ENCODE measurements at regions not wholly inside any gene's neighbourhood (a gene's known extent, or its start where the extent isn't known, plus 50 kb on each side); places are given as distances from the start of the nearest gene placed in this dataset.

GRCh38 chr4:160257318-160257717 is 1154.4 kb downstream of the RAPGEF2 start:
- H3K4me3 ChIP-seq (ENCODE audit: low read length), result no peak overlapping the region
- no peaks in the 10 kb centered on the region for H3K9me3 ChIP-seq (replicated peaks; ENCODE audit: insufficient read depth, low read length)
- no peak overlapping the region for H3K4me2 ChIP-seq (ENCODE audit: low read depth, low read length)
- no peaks in the 10 kb centered on the region for H3K4me1 ChIP-seq (ENCODE audit: low read length)
- no peaks in the 10 kb centered on the region for H3K9me2 ChIP-seq (replicated peaks; ENCODE audit: insufficient read depth, low read length)
- H3F3A ChIP-seq (ENCODE audit: insufficient read depth, low read length), result no peaks in the 10 kb centered on the region
- H2AFZ ChIP-seq (ENCODE audit: low read length), result no peak overlapping the region
- DNase-seq, result no peak
- no peaks in the 10 kb centered on the region for H3K79me2 ChIP-seq (ENCODE audit: low read length)
- no peaks in the 10 kb centered on the region for H3K27me3 ChIP-seq (replicated peaks; ENCODE audit: insufficient read depth, low read length)
- no peak overlapping the region for H3K9ac ChIP-seq (ENCODE audit: low read length)
- H3K36me3 ChIP-seq (replicated peaks; ENCODE audit: insufficient read depth, low read length), result no peaks in the 10 kb centered on the region
- H4K20me1 ChIP-seq (ENCODE audit: insufficient read depth, low read length), result no peaks in the 10 kb centered on the region
- no peak overlapping the region for H3K27ac ChIP-seq (ENCODE audit: low read length)
- no peak for TF ChIP-seq EZH2phosphoT487 (IDR thresholded peaks at IDR 0.05; ENCODE audit: low read length)
- no peak for TF ChIP-seq EZH2 (optimal IDR thresholded peaks at IDR 0.05; ENCODE audit: low read depth, low read length)
- TF ChIP-seq CTCF (IDR thresholded peaks at IDR 0.05; ENCODE audit: low read length), result no peak

- Histone ChIP-seq H3K79me2 (ENCODE audit: low read length) (no peaks in the 10 kb centered on the region), H3K27ac (ENCODE audit: low read length) (no peak overlapping the region), H3F3A (ENCODE audit: insufficient read depth, low read length) (no peaks in the 10 kb centered on the region), H3K9me2 (replicated peaks; ENCODE audit: insufficient read depth, low read length) (no peaks in the 10 kb centered on the region), H3K4me1 (ENCODE audit: low read length) (no peaks in the 10 kb centered on the region), H3K36me3 (replicated peaks; ENCODE audit: insufficient read depth, low read length) (no peaks in the 10 kb centered on the region), H2AFZ (ENCODE audit: low read length) (no peak overlapping the region), H3K9ac (ENCODE audit: low read length) (no peak overlapping the region), H3K4me3 (ENCODE audit: low read length) (no peak overlapping the region), H3K9me3 (replicated peaks; ENCODE audit: insufficient read depth, low read length) (no peaks in the 10 kb centered on the region), H3K4me2 (ENCODE audit: low read depth, low read length) (no peak overlapping the region), H4K20me1 (ENCODE audit: insufficient read depth, low read length) (no peaks in the 10 kb centered on the region), H3K27me3 (replicated peaks; ENCODE audit: insufficient read depth, low read length) (no peaks in the 10 kb centered on the region)
- TF ChIP-seq CTCF (IDR thresholded peaks at IDR 0.05; ENCODE audit: low read length), result no peak
- no peak for TF ChIP-seq EZH2 (optimal IDR thresholded peaks at IDR 0.05; ENCODE audit: low read depth, low read length)
- no peak for TF ChIP-seq EZH2phosphoT487 (IDR thresholded peaks at IDR 0.05; ENCODE audit: low read length)
- no peak for DNase-seq
Observed at GRCh38 chr4:160265014-160265413, 1162.1 kb downstream of the RAPGEF2 start.

GRCh38 chr4:160265836-160266235 is 1163.0 kb downstream of the RAPGEF2 start:
- TF ChIP-seq CTCF (IDR thresholded peaks at IDR 0.05; ENCODE audit: low read length) (no peak), EZH2phosphoT487 (IDR thresholded peaks at IDR 0.05; ENCODE audit: low read length) (no peak), EZH2 (optimal IDR thresholded peaks at IDR 0.05; ENCODE audit: low read depth, low read length) (no peak)
- Histone ChIP-seq H3K36me3 (replicated peaks; ENCODE audit: insufficient read depth, low read length) (no peaks in the 10 kb centered on the region), H3K9ac (ENCODE audit: low read length) (no peak overlapping the region), H2AFZ (ENCODE audit: low read length) (no peak overlapping the region), H3K9me2 (replicated peaks; ENCODE audit: insufficient read depth, low read length) (no peaks in the 10 kb centered on the region), H3K4me1 (ENCODE audit: low read length) (no peaks in the 10 kb centered on the region), H3K9me3 (replicated peaks; ENCODE audit: insufficient read depth, low read length) (no peaks in the 10 kb centered on the region), H3K27me3 (replicated peaks; ENCODE audit: insufficient read depth, low read length) (no peaks in the 10 kb centered on the region), H4K20me1 (ENCODE audit: insufficient read depth, low read length) (no peaks in the 10 kb centered on the region), H3K79me2 (ENCODE audit: low read length) (no peaks in the 10 kb centered on the region), H3K27ac (ENCODE audit: low read length) (no peak overlapping the region), H3K4me3 (ENCODE audit: low read length) (no peak overlapping the region), H3F3A (ENCODE audit: insufficient read depth, low read length) (no peaks in the 10 kb centered on the region), H3K4me2 (ENCODE audit: low read depth, low read length) (no peak overlapping the region)
- DNase-seq, result no peak

Data from MM.1S (cell line).